Natural killer cell treated with Interleukin-12 subunit alpha and Interleukin-12 subunit beta and Interleukin-15 and Interleukin-18, amount 100 ng/mL, for 72 hours (primary cell): ENCODE measurements at regions not wholly inside any gene's neighbourhood (a gene's known extent, or its start where the extent isn't known, plus 50 kb on each side); places are given as distances from the start of the nearest gene placed in this dataset.

Experiments used
- ATAC-seq, 2 donors: fragments of 150-1000 bp; cut with Tn5 transposase in 1 of 2; sonication (Bioruptor Pico), chemical (Tn5 transposase) in 1 of 2; 2 replicates each; pipeline ENCODE4 v1.10.0; 2021
- DNase-seq: peaks from one replicate; pipeline ENCODE4 v3.0.0; 2022; ENCODE audit warnings: low spot score
- H3K27ac Mint-ChIP-seq, 2 donors: 1 replicate in 1 of 2; 2 replicates in 1 of 2; pipeline ENCODE4 v1.8.0; 2022; ENCODE audit warnings: mixed read lengths in 2 of 2, mild to moderate bottlenecking in 1 of 2, moderate library complexity in 1 of 2
- H3K27me3 Mint-ChIP-seq, 2 donors: 1 replicate in 1 of 2; 2 replicates in 1 of 2; pipeline ENCODE4 v1.8.0; 2022; ENCODE audit warnings: mixed read lengths in 2 of 2
- H3K36me3 Mint-ChIP-seq: one replicate; pipeline ENCODE4 v1.8.0; 2022; ENCODE audit warnings: mixed read lengths
- H3K4me1 Mint-ChIP-seq, 2 donors: 1 replicate in 1 of 2; 2 replicates in 1 of 2; pipeline ENCODE4 v1.8.0; 2022; ENCODE audit warnings: low read depth in 2 of 2, mixed read lengths in 2 of 2, mild to moderate bottlenecking in 1 of 2
- H3K4me3 Mint-ChIP-seq: one replicate; pipeline ENCODE4 v1.8.0; 2022; ENCODE audit warnings: mixed read lengths
- H3K9me3 Mint-ChIP-seq: 2 replicates; pipeline ENCODE4 v1.8.0; 2022; ENCODE audit warnings: mixed read lengths

- Mint-ChIP-seq H3K9me3 (peaks cover 24% of the 10 kb centered on the region), H3K36me3 (peaks cover 6% of the 10 kb centered on the region), H3K4me3 (no peak overlapping the region), H3K27me3 (no peaks in the 10 kb centered on the region), H3K4me1 (no peaks in the 10 kb centered on the region), H3K27ac (no peak overlapping the region)
- DNase-seq: no peak
- ATAC-seq: no peak
Measured at GRCh38 chr21:16651956-16652355, 860.9 kb upstream of the CXADR start.

GRCh38 chr21:16663436-16663835 lies 849.4 kb upstream of the CXADR start:
- Mint-ChIP-seq H3K4me3 (no peak overlapping the region), H3K36me3 (peaks cover 5% of the 10 kb centered on the region), H3K27ac (no peak overlapping the region), H3K27me3 (no peaks in the 10 kb centered on the region), H3K9me3 (peaks cover 9% of the 10 kb centered on the region), H3K4me1 (no peaks in the 10 kb centered on the region)
- DNase-seq: no peak
- no peak for ATAC-seq

GRCh38 chr21:16667395-16667794 lies 845.4 kb upstream of the CXADR start:
- H3K36me3 Mint-ChIP-seq: peaks cover 3% of the 10 kb centered on the region
- H3K27ac Mint-ChIP-seq: no peak overlapping the region
- ATAC-seq: no peak
- no peaks in the 10 kb centered on the region for H3K4me1 Mint-ChIP-seq
- H3K9me3 Mint-ChIP-seq: peaks cover 9% of the 10 kb centered on the region
- H3K27me3 Mint-ChIP-seq: no peaks in the 10 kb centered on the region
- H3K4me3 Mint-ChIP-seq: no peak overlapping the region
- no peak for DNase-seq

GRCh38 chr21:16674949-16675348 lies 837.9 kb upstream of the CXADR start:
- no peaks in the 10 kb centered on the region for H3K36me3 Mint-ChIP-seq
- no peak for DNase-seq
- H3K27me3 Mint-ChIP-seq: no peaks in the 10 kb centered on the region
- ATAC-seq: no peak
- peaks cover 8% of the 10 kb centered on the region for H3K9me3 Mint-ChIP-seq
- H3K27ac Mint-ChIP-seq: no peak overlapping the region
- H3K4me3 Mint-ChIP-seq: no peak overlapping the region
- no peaks in the 10 kb centered on the region for H3K4me1 Mint-ChIP-seq

GRCh38 chr21:16676391-16676790 lies 836.5 kb upstream of the CXADR start:
- no peaks in the 10 kb centered on the region for H3K4me1 Mint-ChIP-seq
- no peak overlapping the region for H3K27ac Mint-ChIP-seq
- H3K4me3 Mint-ChIP-seq: no peak overlapping the region
- H3K27me3 Mint-ChIP-seq: no peaks in the 10 kb centered on the region
- H3K36me3 Mint-ChIP-seq: no peaks in the 10 kb centered on the region
- no peak for DNase-seq
- H3K9me3 Mint-ChIP-seq: peaks cover 10% of the 10 kb centered on the region
- ATAC-seq: no peak

GRCh38 chr21:16678429-16679160 lies 834.2 kb upstream of the CXADR start:
- H3K4me1 Mint-ChIP-seq: no peaks in the 10 kb centered on the region
- H3K27me3 Mint-ChIP-seq: no peaks in the 10 kb centered on the region
- no peak overlapping the region for H3K4me3 Mint-ChIP-seq
- H3K36me3 Mint-ChIP-seq: no peaks in the 10 kb centered on the region
- no peak overlapping the region for H3K27ac Mint-ChIP-seq
- no peak for ATAC-seq
- peaks cover 15% of the 10 kb centered on the region for H3K9me3 Mint-ChIP-seq
- no peak for DNase-seq

GRCh38 chr21:16695074-16695473 lies 817.8 kb upstream of the CXADR start:
- no peak for ATAC-seq
- Mint-ChIP-seq H3K4me1 (no peaks in the 10 kb centered on the region), H3K27me3 (no peaks in the 10 kb centered on the region), H3K9me3 (peaks cover 25% of the 10 kb centered on the region), H3K4me3 (no peak overlapping the region), H3K27ac (no peak overlapping the region), H3K36me3 (peaks cover 22% of the 10 kb centered on the region)
- DNase-seq: no peak

GRCh38 chr21:16707274-16707673 lies 805.6 kb upstream of the CXADR start:
- H3K36me3 Mint-ChIP-seq: peaks cover under 1% of the 10 kb centered on the region
- DNase-seq (no peak), ATAC-seq (no peak)
- H3K4me1 Mint-ChIP-seq: no peaks in the 10 kb centered on the region
- H3K9me3 Mint-ChIP-seq: peaks cover 15% of the 10 kb centered on the region
- H3K27ac Mint-ChIP-seq: no peak overlapping the region
- H3K27me3 Mint-ChIP-seq: no peaks in the 10 kb centered on the region
- no peak overlapping the region for H3K4me3 Mint-ChIP-seq

GRCh38 chr21:16708101-16708835 lies 804.6 kb upstream of the CXADR start:
- Mint-ChIP-seq H3K4me3 (no peak overlapping the region), H3K36me3 (no peaks in the 10 kb centered on the region), H3K27ac (no peak overlapping the region), H3K27me3 (no peaks in the 10 kb centered on the region), H3K4me1 (no peaks in the 10 kb centered on the region), H3K9me3 (peaks cover 16% of the 10 kb centered on the region)
- DNase-seq: no peak
- no peak for ATAC-seq

- ATAC-seq: no peak
- H3K27me3 Mint-ChIP-seq: no peaks in the 10 kb centered on the region
- no peak overlapping the region for H3K27ac Mint-ChIP-seq
- no peak overlapping the region for H3K4me3 Mint-ChIP-seq
- no peaks in the 10 kb centered on the region for H3K36me3 Mint-ChIP-seq
- no peaks in the 10 kb centered on the region for H3K4me1 Mint-ChIP-seq
- no peak for DNase-seq
- peaks cover 23% of the 10 kb centered on the region for H3K9me3 Mint-ChIP-seq
Measured at GRCh38 chr21:16709866-16710550, 802.8 kb upstream of the CXADR start.

GRCh38 chr21:16711757-16712156 lies 801.1 kb upstream of the CXADR start:
- no peak for DNase-seq

GRCh38 chr21:16713331-16714117 lies 799.3 kb upstream of the CXADR start:
- Mint-ChIP-seq H3K4me1 (no peaks in the 10 kb centered on the region), H3K27ac (no peak overlapping the region), H3K9me3 (peaks cover 23% of the 10 kb centered on the region), H3K36me3 (no peaks in the 10 kb centered on the region), H3K4me3 (no peak overlapping the region), H3K27me3 (no peaks in the 10 kb centered on the region)
- DNase-seq (no peak), ATAC-seq (no peak)

More at GRCh38 chr21:16711757-16712156, 801.1 kb upstream of the CXADR start:
- Mint-ChIP-seq H3K9me3 (peaks cover 19% of the 10 kb centered on the region), H3K4me1 (no peaks in the 10 kb centered on the region), H3K27me3 (no peaks in the 10 kb centered on the region), H3K4me3 (no peak overlapping the region), H3K36me3 (no peaks in the 10 kb centered on the region), H3K27ac (no peak overlapping the region)
- ATAC-seq: no peak

- no peak overlapping the region for H3K4me3 Mint-ChIP-seq
- no peaks in the 10 kb centered on the region for H3K36me3 Mint-ChIP-seq
- no peaks in the 10 kb centered on the region for H3K4me1 Mint-ChIP-seq
- DNase-seq (no peak), ATAC-seq (no peak)
- peaks cover 10% of the 10 kb centered on the region for H3K9me3 Mint-ChIP-seq
- no peaks in the 10 kb centered on the region for H3K27me3 Mint-ChIP-seq
- no peak overlapping the region for H3K27ac Mint-ChIP-seq
Measured at GRCh38 chr21:16740511-16740910, 772.3 kb upstream of the CXADR start.
